ENCODE measurements at regions not wholly inside any gene's neighbourhood (a gene's known extent, or its start where the extent isn't known, plus 50 kb on each side); places are given as distances from the start of the nearest gene placed in this dataset.
"Not testable (repeated sequence)": the region's sequence is repeated elsewhere in the genome, so short reads cannot be mapped to it uniquely, and the experiment has no call there.

- DNase-seq, result no peak
Observed at GRCh38 chr7:93830141-93830925, 60.2 kb downstream of the TFPI2 start.

GRCh38 chr7:93828260-93828659 is 62.3 kb downstream of the TFPI2 start:
- DNase-seq, result no peak

- DNase-seq, result no peak
Observed at GRCh38 chr7:93823621-93824020, 66.9 kb downstream of the TFPI2 start.

- DNase-seq, result no peak
Observed at GRCh38 chr7:93821463-93821862, 69.1 kb downstream of the TFPI2 start.

GRCh38 chr7:93819699-93820098 is 70.9 kb downstream of the TFPI2 start:
- DNase-seq, result no peak

- DNase-seq, result no peak
Observed at GRCh38 chr7:93817526-93817925, 73.0 kb downstream of the TFPI2 start.

GRCh38 chr7:93817004-93817403 is 73.5 kb downstream of the TFPI2 start:
- DNase-seq, result no peak

- no peak for DNase-seq
Observed at GRCh38 chr7:93813514-93813913, 77.0 kb downstream of the TFPI2 start.

- no peak for DNase-seq
Observed at GRCh38 chr7:93812061-93812460, 78.5 kb downstream of the TFPI2 start.

GRCh38 chr7:93811198-93811597 is 79.4 kb downstream of the TFPI2 start:
- DNase-seq, result no peak

- DNase-seq, result no peak
Observed at GRCh38 chr7:93810561-93810960, 80.0 kb downstream of the TFPI2 start.

GRCh38 chr7:93804726-93805125 is 85.8 kb downstream of the TFPI2 start:
- DNase-seq, result no peak

- peak; percentile 12 for DNase-seq
Observed at GRCh38 chr7:93799750-93800357, 90.7 kb downstream of the TFPI2 start.

GRCh38 chr7:93793084-93793697 is 97.4 kb downstream of the TFPI2 start:
- DNase-seq, result not testable (repeated sequence)

GRCh38 chr7:93779115-93779514 is 111.4 kb downstream of the TFPI2 start:
- no peak for DNase-seq

GRCh38 chr7:93778384-93778783 is 112.2 kb downstream of the TFPI2 start:
- DNase-seq, result no peak

GRCh38 chr7:93773446-93773845 is 117.1 kb downstream of the TFPI2 start:
- DNase-seq, result no peak

- no peak for DNase-seq
Observed at GRCh38 chr7:93765475-93765874, 125.1 kb downstream of the TFPI2 start.

GRCh38 chr7:93758631-93759030 is 131.9 kb downstream of the TFPI2 start:
- no peak for DNase-seq

- no peak for DNase-seq
Observed at GRCh38 chr7:93757426-93757825, 133.1 kb downstream of the TFPI2 start.

GRCh38 chr7:93756890-93757289 is 133.7 kb downstream of the TFPI2 start:
- no peak for DNase-seq

GRCh38 chr7:93751421-93751820 is 139.1 kb downstream of the TFPI2 start:
- no peak for DNase-seq

- no peak for DNase-seq
Observed at GRCh38 chr7:93750986-93751385, 139.6 kb downstream of the TFPI2 start.

- no peak for DNase-seq
Observed at GRCh38 chr7:93747019-93747418, 143.5 kb downstream of the TFPI2 start.

Data from NCI-H1694 treated with DMSO at 0.1 percent for 48 hours (cell line).